HG03095 (cell line): ENCODE measurements at regions not wholly inside any gene's neighbourhood (a gene's known extent, or its start where the extent isn't known, plus 50 kb on each side); places are given as distances from the start of the nearest gene placed in this dataset.

Experiments
- ATAC-seq: cut with Tn5 transposase; IDR thresholded peaks from one replicate; pipeline ENCODE4 v1.9.1; 2021; ENCODE audit warnings: moderate library complexity; ENCODE audit not compliant: unreplicated experiment

DNA sequence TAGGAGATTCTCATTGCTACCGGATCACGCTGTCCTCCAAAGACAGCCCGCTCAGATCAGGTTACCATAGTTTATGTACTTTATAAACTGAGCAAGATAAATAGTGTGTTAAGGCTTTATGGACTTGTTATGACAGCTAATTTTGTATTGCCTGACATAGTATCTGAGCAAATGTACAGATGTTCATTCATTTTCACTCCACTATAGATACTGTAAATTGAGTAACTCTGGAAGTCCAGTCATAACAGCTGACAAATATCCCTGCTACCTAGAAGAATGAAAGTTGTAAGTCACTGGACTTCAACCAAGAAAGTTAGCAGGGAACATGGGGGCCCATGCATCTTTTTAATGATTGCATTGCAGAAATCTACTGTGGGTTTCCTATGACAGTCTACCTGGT, 292.4 kb upstream of the ADAMTS16 start:
- ATAC-seq, result no peak

DNA sequence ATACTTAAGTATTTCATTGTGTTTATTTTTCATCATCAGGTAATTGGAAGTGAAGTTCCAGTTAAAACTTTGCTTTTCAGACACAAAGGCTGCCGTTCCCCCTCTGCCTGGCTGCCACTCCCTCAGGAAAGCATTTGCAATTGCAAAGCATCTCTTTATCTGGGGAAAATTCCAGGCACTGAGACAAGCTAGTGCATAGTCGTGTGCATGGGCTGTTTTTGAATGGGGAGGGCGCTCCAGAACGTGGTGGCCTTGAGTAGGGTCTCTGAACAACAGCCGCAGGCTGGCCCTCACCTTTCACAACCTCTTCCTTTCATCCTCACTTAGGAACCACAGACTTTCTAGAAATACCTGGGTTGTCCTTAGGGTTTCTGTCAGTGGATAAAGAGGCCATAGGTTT, 285.1 kb upstream of the ADAMTS16 start:
- no peak for ATAC-seq

DNA sequence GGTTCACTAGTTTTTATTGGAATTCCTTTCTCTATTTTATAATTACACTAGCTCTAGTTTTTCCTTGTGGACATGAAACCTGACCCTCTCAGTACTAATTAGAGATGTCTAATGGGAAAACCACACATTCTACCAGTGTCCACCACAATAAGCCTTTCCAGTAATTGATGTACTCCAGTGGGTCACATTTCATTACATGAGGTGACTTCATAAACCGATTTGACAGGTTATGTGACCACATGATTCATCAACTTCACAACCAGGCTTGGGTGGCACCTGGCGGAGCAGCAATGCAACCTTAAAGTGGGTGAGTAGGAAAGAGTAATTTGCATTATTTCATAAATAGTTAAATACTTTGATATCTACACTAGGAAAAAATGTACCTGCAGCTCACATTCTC, 284.2 kb upstream of the ADAMTS16 start:
- ATAC-seq, result no peak

DNA sequence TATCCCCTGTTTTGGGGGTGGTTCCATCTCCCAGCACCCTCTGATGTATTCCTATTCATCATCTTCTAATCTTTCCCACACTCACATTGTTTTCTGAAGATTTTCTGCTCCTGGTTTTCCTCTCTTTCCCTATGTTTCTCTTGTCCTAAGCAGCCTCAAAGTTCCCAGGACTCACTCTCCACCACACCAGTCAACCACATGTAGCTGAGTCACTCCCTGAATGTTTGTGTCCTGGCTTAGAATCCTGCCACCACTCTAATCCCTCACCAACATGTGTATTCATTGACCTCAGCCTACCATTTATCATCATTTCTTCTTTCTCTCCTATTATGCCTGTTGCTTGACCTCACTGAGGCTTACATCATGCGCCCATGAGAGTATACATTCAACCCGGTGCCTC, 282.4 kb upstream of the ADAMTS16 start:
- ATAC-seq, result no peak

DNA sequence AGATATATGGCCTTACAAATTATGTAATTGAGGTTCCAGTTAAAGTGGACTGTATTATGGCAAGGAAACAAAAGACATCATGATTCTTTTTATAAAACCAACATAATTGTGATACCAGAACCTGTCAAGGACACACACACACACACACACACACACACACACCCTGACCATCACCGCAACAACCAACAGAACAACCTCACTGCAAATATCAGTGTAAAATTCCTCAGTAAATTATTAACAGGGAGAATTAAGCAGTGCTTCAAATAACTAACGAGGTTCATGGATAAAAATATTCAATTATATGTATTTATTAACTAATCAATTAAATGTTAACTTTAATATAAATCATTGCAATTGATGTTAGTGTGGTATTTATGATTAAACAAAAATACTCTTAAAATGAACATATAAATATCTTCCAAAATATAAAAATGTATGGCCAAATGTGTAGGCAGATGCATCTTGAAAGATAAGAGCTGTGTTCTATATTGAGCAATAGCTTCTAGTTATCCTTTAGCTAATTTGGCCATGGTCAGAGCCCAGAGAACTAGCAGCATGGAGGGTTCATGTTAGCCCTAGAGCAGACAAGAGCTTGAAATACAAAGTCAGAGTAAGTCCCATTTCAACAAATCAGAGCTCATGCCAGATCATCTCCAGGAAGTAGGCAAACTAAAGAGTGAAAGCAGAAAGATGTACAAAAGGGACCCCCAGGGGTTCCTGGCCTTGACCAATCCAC, 280.5 kb upstream of the ADAMTS16 start:
- no peak for ATAC-seq

DNA sequence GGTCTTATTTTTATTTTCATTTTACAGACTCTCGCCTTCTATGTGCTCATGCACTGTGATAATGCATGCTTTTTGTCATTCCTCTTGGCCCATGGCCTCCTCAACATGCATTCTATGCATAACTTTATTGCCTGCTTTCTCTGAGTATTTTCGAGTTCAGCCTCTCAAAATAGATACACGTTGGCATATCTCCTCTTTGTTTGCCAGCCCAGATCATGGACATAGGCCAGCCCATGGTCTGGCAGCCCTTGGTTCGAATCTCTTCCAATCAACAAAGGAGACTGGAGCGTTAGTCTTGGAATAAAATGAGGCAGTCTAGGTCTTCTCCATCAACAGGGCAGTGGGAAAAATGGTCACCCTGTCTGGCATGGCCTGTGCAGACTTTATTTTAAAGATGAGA, 279.5 kb upstream of the ADAMTS16 start:
- no peak for ATAC-seq

DNA sequence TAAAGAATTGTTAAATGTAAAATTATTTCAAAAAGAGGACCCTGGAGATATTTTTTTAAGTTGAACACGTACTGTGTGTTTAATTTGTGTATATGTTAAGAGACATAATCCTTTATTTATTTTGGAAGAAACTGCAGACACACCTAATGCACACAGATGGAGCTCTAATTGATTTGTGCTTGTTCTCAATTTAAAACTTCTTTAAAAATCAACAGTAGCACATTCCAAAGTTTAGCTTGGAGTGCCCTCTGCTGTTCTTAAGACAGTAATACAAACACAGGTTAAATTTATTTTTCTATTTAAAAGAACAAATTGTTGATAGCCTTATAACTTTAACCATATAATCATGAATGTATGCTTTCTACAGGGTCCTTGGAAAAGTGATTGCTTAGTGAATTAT, 277.6 kb upstream of the ADAMTS16 start:
- ATAC-seq, result no peak

DNA sequence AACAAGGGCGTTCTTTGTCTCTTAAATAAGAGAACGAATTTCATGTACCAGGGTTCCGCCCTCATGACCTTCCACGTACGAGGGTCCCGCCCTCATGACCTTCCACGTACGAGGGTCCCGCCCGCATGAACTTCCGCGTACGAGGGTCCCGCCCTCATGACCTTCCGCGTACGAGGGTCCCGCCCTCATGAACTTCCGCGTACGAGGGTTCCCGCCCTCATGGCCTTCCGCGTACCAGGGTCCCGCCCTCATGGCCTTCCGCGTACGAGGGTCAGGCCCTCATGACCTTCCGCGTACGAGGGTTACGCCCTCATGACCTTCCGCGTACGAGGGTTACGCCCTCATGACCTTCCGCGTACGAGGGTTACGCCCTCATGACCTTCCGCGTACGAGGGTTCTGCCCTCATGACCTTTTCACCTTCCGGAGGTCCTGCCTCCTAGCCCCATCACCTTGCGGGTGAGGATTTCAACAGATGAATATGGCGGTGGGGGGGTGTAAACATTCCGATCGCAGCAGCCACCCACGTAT, 273.9 kb upstream of the ADAMTS16 start:
- no peak for ATAC-seq

DNA sequence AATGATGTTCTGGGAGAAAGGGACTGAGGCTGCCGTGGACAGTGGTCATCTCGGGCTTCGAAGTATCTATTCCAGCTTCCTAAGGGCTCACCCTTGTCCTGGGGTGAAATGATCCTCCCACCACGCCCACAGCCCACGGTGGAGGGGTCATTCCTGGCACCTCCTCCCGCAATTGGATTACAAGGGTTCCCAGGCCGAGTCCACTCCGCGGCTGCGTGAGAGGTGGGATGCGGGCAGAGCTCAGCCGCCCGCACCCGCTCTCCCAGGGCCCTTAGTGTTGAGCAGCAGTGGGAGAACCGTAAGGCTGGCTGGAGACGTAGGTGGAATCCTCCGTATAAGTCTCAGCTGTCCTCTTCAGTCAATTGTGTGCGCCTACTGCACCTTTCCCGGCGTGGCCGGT, 273.3 kb upstream of the ADAMTS16 start:
- ATAC-seq, result no peak

DNA sequence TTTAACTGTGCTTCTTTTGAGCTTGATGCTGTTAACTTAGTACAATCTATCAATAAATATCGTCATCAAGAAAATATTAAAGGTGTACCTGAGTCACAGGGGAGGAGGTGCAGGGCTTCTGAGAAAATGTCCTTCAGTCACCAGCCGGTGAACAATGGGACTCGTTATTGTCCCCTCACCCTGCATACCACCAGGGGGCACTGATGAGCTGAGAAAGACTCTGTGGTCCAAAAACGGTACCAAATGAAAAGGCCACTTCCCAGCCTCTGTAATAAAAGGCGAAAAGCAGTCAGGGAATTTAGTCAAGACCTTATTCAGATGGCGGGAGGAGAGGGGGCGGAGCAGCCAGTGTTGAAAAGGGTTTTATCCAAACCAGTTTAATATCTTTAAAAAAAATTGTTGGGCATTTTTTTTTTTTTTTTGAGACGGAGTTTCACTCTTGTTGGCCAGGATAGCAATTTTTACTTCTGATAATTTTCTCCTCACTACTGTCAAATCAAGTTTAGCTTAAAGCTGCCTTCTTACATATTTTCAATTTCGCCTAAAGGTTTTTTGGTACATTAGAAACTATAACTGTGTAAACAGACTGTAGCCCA, 271.9 kb upstream of the ADAMTS16 start:
- no peak for ATAC-seq

DNA sequence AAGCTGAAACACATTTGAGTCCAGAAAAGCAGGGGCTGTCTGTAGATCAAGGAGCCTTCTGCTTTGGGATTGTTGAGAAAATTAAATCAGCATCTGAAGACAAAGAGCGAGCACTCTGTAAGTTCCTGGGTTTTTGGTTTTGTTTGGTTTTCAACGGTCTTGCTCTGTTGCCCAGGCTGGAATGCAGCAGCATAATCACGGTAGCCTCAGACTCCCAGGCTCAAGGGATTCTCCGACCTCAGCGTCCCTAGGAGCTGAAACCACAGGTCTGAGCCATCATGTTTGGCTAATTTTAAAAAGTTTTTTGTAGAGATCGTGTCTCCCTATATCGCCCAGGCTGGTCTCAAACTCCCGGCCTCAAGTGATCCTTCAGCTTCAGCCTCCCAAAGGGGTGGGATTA, 266.5 kb upstream of the ADAMTS16 start:
- no peak for ATAC-seq

DNA sequence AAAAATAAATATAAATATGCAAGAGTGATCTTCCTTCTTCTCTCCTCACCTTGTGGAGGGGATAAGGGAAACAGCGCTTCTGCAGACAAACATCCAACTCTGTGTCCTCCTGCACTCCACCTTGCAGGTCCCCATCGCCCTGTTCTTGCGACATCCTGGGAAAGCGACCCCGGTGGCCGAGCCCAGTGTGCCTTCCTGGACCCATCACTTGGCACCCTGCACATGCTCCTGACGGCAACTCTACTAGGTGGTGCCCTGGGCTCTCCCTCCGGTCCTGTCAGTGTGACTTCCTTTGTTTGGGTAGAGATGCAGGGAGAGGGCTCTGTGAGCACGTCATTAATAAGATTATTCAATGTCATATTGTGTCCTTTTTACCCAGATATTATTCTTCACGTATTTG, 266.0 kb upstream of the ADAMTS16 start:
- ATAC-seq, result no peak

DNA sequence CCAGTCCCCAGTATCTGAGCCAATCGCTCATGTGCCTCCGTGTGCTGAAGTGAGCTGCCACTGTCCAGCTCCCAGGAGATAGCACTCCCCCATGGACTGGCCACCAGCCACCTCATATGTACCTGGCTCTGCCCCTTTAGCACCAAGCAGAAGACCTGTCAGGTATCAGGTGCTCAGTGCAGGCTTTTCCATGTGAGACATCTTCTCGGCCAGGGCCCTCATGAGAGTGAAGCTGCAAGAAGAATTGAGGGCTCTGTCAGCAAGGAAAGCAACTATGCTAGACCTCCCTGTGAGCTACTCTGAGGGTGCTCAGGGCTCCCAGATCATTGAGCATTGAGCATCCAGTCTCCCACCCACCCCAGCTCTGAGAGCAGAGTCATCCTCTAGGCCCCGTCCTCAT, 264.2 kb upstream of the ADAMTS16 start:
- no peak for ATAC-seq

DNA sequence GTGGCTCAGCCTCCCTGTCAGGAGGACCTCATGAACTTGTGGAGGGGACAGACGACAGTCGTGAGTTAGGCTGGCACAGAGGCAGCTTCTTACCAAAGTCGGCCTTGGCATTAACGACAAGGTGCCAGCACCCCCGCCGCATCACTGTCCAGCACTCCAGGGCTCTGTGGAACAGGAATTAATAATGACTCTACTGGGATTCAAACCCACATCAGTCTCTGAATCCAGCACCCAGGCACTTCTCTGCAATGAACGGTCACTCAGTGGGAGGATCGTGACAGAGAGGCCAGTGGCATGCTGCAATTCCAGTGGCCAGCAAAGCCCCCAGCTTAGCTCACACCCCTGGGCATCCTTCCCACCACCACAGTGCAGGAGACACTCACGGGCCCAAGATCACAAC, 263.3 kb upstream of the ADAMTS16 start:
- no peak for ATAC-seq

DNA sequence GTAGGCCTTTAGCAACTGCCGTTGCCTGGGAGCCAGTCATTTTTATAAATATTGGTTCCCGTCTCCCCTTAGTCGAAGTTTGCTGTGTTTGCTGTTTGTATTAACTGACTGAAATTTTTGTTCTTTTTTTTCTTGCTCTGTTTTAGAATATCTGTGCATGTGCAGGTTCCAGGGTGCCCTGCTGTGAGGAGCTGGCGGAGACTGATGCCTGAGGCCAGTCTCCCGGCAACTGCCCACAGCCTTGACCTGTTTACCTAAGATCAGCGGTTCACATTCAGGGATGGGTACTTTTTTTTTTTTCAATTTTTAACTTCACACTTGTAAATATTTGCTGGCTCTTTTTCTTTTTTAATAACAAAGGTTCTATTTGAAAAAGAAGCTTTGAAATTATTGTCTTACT, 262.6 kb upstream of the ADAMTS16 start:
- ATAC-seq, result no peak

DNA sequence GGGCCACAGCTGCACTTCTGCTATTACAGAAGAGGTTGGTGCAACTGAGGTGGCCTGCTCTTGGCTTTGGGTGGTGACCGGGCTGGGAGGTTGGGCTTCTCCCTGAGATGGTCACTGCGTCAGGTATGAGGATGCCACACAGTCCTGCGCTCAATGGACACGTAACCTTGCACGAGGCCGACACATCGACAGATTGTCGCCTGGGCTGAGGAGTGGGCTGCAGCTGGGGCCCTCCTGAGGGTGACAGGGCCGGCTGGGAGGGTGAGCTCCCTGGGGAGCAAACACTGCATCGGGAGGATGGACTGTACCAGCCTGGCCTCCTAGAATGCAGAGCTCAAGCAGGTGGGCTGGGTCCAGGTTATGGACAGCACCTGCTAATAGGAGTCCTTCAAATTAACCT, 261.1 kb upstream of the ADAMTS16 start:
- no peak for ATAC-seq

DNA sequence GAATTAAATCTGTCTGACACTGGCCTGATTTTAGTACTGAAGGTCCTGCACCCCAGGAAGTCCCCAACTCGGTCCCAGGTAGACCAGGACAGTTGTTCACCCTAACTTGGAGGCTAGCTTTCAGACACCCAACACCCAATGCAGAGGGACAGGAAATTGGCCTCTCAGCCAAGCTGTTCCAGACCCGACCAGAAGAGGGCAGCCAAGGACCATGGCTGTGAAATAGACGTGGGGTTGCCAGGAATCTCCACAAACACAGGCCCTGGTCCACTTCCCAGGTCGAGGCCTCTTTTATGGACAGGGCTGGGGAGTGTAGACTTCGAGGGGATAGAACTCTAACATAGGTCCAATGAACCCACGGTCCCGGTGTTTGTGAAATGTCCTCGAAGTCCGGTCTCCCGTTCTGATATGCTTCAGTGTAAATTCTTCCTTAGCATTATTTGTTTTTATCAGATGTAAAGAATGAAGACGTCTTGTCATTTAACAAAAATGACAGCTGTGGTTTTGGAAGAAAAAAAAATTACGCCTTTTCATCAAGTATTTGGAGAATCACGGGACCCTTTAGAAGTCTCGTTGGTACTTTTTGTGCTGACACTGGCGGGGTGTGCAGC, 260.3 kb upstream of the ADAMTS16 start:
- ATAC-seq, result peak; percentile 74

DNA sequence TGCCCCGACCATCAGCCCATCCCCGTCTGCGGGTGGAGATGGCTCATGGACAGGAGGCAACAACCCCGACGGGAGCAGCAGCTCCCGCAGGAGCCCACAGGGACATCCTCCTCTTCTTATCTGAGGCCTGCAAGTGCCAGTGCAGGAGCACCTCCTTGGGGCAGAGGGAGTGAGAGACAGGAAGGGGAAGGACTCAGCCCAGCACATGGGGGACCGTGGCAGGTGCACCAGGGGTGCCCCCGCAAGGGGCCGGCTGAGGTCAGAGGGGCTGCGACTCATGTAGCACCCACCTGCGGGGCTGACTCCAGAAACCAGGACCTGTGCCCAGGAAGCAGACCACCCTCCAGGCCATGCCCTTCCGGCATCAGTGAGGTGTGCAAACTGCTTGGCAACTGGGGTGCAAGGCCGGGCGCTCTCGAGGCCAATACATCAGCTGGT, 259.8 kb upstream of the ADAMTS16 start:
- no peak for ATAC-seq

DNA sequence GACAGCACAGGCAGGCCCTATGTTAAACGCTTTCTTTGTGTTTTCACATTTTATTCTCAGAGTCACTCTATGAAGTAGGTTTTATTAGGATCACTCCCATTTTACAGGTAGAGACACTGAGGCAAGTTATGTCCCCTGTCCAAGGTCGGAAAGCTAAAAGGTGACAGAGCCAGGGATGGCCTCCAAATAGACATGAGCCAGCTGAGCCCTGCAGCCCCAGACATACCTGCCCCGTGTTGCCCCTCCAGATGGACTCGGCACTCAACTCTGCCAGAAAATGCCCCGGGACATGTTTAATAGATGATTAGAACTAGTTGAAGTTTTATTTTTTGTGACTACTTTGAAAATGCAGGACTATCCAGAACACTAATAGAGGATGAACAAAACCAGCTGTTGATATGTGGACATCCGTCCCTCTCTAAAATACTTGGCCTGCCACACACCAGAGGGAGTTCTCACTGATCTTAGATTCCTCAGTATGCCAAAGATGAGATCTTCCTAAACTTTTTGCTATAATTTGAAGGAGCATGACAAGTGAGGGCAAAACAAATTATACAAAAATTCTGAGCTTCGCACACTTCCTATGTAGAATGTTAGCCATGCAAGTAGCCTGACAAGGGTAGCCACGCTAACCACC, 258.6 kb upstream of the ADAMTS16 start:
- no peak for ATAC-seq

DNA sequence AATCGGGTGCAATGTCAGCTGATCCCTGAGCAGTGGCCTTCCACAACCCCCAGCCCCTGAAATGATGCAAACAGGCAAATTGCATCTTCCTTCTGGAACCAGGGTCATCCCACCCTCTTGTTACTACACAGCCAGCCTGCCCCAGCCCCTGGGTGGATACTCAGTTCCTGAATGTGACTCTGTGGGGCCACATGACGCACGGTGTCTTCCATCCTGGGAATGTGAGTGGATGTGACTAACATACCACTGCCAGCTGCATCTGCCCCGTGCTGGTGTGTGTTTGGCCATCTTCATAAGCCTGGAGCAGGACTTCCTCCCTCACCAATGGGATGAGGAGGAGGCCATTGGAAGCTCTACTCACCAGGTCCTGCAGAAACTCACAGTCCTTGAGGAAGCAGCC, 257.9 kb upstream of the ADAMTS16 start:
- no peak for ATAC-seq

DNA sequence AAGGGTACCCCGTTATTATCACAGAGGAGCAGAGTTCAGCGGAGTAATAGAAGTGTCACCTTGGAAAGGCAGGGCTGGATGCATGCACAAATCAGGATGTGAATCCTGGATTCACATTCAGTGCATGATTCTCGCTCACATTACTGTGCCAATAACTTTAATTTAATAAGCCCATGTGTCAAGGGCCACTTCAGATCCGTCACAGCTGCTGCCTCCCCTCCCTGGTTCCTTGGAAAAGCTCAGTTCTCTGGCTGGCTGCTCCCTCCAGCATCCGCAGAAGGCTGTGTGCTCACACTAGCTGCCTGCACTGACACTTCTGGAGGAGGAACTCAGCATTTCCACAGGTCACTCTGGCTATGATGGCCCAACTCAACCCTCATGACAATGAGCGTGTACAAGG, 256.8 kb upstream of the ADAMTS16 start:
- no peak for ATAC-seq
